Tibial artery (tissue), 4 donors: ENCODE measurements at regions not wholly inside any gene's neighbourhood (a gene's known extent, or its start where the extent isn't known, plus 50 kb on each side); places are given as distances from the start of the nearest gene placed in this dataset.

ENCODE experiments used
- DNase-seq, 2 donors: peaks; one replicate each; pipeline ENCODE4 v3.0.0-alpha.2; 2019
- H3K27ac ChIP-seq, 2 donors: fragments of 200-600 bp; sonication (generic) in 1 of 2; 1 replicate in 1 of 2; 2 replicates in 1 of 2; pipeline ENCODE4 v1.5.1; 2018 to 2019; ENCODE audit warnings: mild to moderate bottlenecking in 1 of 2
- H3K27me3 ChIP-seq, 2 donors: fragments of 200-600 bp; sonication (generic) in 1 of 2; one replicate each; pipeline versions ENCODE4 v1.5.1 to v1.6.0; 2016 to 2019
- H3K36me3 ChIP-seq, 3 donors: fragments of 200-600 bp; sonication (generic) in 2 of 3; one replicate each; pipeline ENCODE4 v1.5.1; 2016 to 2019; ENCODE audit warnings: mild to moderate bottlenecking in 2 of 3
- H3K4me1 ChIP-seq, 4 donors: fragments of 200-600 bp; sonication (generic) in 2 of 4; 1 replicate in 3 of 4; 2 replicates in 1 of 4; pipeline ENCODE4 v1.5.1; 2016 to 2019
- H3K4me3 ChIP-seq, 2 donors: fragments of 200-600 bp; sonication (generic) in 1 of 2; 1 replicate in 1 of 2; 2 replicates in 1 of 2; pipeline ENCODE4 v1.5.1; 2018 to 2019; ENCODE audit warnings: mild to moderate bottlenecking in 2 of 2
- H3K9me3 ChIP-seq, 3 donors: fragments of 200-600 bp; sonication (generic) in 1 of 3; one replicate each; pipeline ENCODE4 v1.5.1; 2016 to 2019
- CTCF ChIP-seq, 2 experiments: fragments of 200-600 bp in 1 of 2; fragments of 450-650 bp in 1 of 2; IDR thresholded peaks; one replicate each; pipeline ENCODE4 v1.5.1; 2017 to 2019; ENCODE audit warnings: antibody characterized with exemption in 2 of 2, mild to moderate bottlenecking in 1 of 2, moderate library complexity in 1 of 2
- intact Hi-C: fragments of 100-400 bp; cut with DNase I; formaldehyde crosslinking; loops from one replicate; pipeline ENCODE4 v1.15.0; 2023; ENCODE audit warnings: low total_unique reads

- no peaks in the 10 kb centered on the region for H3K36me3 ChIP-seq
- no peak for DNase-seq
- TF ChIP-seq CTCF (IDR thresholded peaks at IDR 0.05): no peak
- no peak overlapping the region for H3K27ac ChIP-seq
- intact Hi-C loops: no loop called here
- no peak overlapping the region for H3K4me3 ChIP-seq
- no peaks in the 10 kb centered on the region for H3K27me3 ChIP-seq
- peaks cover 0 to 14% (median 0%) of the 10 kb centered on the region in 4 donors for H3K4me1 ChIP-seq
- no peaks in the 10 kb centered on the region for H3K9me3 ChIP-seq
These were observed 141.8 kb downstream of the DISP1 start for GRCh38 chr1:222956601-222957000.

DNA sequence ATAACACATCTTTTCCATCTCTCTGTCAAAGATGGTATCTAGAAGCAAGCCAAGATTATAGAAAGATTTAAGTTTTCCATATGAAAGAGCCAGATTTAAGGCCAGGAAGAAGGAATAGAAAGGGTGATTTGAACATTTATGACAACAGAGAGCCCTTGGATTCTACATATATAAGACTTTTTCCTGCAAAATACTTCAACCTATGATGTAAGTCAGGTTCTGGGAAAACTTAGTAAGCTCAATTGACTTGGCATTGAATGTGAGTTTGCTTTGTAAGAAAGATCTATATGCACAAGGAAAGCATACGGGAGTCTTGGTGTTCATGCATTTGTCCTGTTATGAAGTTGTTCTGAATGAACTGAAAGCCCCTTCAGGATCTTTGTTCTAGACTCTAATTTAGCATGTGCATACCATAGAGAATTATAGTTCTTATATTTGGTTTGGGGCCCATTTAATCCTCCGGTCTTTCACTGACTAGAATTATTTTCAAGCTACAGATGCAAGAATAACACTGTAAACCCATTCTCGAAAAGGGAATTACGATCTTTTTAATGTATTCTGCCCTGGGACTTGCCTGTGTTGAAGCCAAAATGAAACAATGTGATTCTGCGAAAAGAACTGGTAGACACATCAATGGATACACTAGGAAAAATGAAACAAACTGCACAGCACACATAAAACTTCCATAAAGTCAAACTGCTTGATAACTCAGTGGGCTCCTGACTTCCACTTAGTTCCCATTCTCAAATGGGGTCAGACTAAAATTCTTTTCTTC is 152.8 kb downstream of the DISP1 start:
- no peaks in the 10 kb centered on the region for H3K36me3 ChIP-seq
- H3K27ac ChIP-seq: no peak overlapping the region
- no peak overlapping the region for H3K4me3 ChIP-seq
- TF ChIP-seq CTCF (IDR thresholded peaks at IDR 0.05): no peak
- no peak for DNase-seq
- intact Hi-C loops: no loop called here
- H3K27me3 ChIP-seq: no peaks in the 10 kb centered on the region
- no peaks in the 10 kb centered on the region for H3K9me3 ChIP-seq
- no peaks in the 10 kb centered on the region for H3K4me1 ChIP-seq

- Histone ChIP-seq H3K4me1 (no peaks in the 10 kb centered on the region), H3K4me3 (no peak overlapping the region), H3K36me3 (no peaks in the 10 kb centered on the region), H3K9me3 (no peaks in the 10 kb centered on the region), H3K27ac (no peak overlapping the region), H3K27me3 (no peaks in the 10 kb centered on the region)
- intact Hi-C loops: no loop called here
- TF ChIP-seq CTCF (IDR thresholded peaks at IDR 0.05): no peak
- no peak for DNase-seq
These were observed 155.2 kb downstream of the DISP1 start for GRCh38 chr1:222970040-222970439.

DNA sequence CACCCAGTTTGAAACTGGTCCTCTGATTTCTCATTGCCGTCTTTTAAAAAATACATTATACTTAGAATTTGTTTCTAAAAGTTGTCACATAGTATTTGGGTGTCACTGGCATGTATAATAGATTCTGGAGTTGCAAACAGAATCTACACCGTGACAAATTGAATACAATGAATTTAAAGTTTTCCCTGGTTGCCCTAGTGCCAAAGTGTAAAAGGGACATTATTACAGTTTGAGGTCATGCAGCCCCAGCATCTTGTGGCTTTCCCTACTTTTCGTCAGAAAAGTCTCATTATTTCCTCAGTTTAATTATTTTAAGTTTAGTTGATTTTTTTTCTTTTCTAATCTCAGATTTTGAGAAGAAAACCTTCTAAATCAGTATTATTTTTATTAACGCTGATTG is 155.9 kb downstream of the DISP1 start:
- intact Hi-C loops: no loop called here
- no peaks in the 10 kb centered on the region for H3K9me3 ChIP-seq
- TF ChIP-seq CTCF (IDR thresholded peaks at IDR 0.05): no peak
- no peak for DNase-seq
- peaks cover 0 to 4% (median 0%) of the 10 kb centered on the region in 4 donors for H3K4me1 ChIP-seq
- H3K27ac ChIP-seq: no peak overlapping the region
- no peak overlapping the region for H3K4me3 ChIP-seq
- no peaks in the 10 kb centered on the region for H3K27me3 ChIP-seq
- no peaks in the 10 kb centered on the region for H3K36me3 ChIP-seq

GRCh38 chr1:222971146-222971545 is 156.3 kb downstream of the DISP1 start:
- no peak for TF ChIP-seq CTCF (IDR thresholded peaks at IDR 0.05)
- no peaks in the 10 kb centered on the region for H3K27me3 ChIP-seq
- H3K9me3 ChIP-seq: no peaks in the 10 kb centered on the region
- no peak overlapping the region for H3K4me3 ChIP-seq
- peaks cover 0 to 7% (median 0%) of the 10 kb centered on the region in 4 donors for H3K4me1 ChIP-seq
- intact Hi-C loops: no loop called here
- H3K27ac ChIP-seq: no peak overlapping the region
- DNase-seq: no peak
- no peaks in the 10 kb centered on the region for H3K36me3 ChIP-seq
